Suprapubic skin (tissue), 4 donors: ENCODE measurements at regions not wholly inside any gene's neighbourhood (a gene's known extent, or its start where the extent isn't known, plus 50 kb on each side); places are given as distances from the start of the nearest gene placed in this dataset.

Experiments
- CTCF ChIP-seq, 2 donors: fragments of 200-600 bp in 1 of 2; fragments of 450-650 bp in 1 of 2; sonication (generic) in 1 of 2; IDR thresholded peaks; one replicate each; pipeline ENCODE4 v1.5.1; 2016 to 2019; ENCODE audit warnings: antibody characterized with exemption in 2 of 2, mild to moderate bottlenecking in 1 of 2, moderate library complexity in 1 of 2
- EP300 ChIP-seq: sonication (generic); formaldehyde crosslinking; IDR thresholded peaks from one replicate; pipeline ENCODE4 v1.6.1; 2017; ENCODE audit warnings: antibody characterized with exemption
- POLR2A ChIP-seq, 2 donors: fragments of 450-650 bp; IDR thresholded peaks; one replicate each; pipeline ENCODE4 v1.6.1; 2017; ENCODE audit warnings: antibody characterized with exemption in 2 of 2, mild to moderate bottlenecking in 2 of 2, moderate library complexity in 2 of 2
- POLR2AphosphoS5 ChIP-seq, 3 donors: sonication (generic); formaldehyde crosslinking; IDR thresholded peaks; one replicate each; pipeline ENCODE4 v1.6.1; 2017; ENCODE audit warnings: antibody characterized with exemption in 3 of 3

GRCh38 chr20:24783631-24784492 is 165.2 kb upstream of the CST7 start:
- no peak for TF ChIP-seq POLR2A (IDR thresholded peaks at IDR 0.05)
- no peak for TF ChIP-seq CTCF (IDR thresholded peaks at IDR 0.05)
- no peak for TF ChIP-seq POLR2AphosphoS5 (IDR thresholded peaks at IDR 0.05)
- TF ChIP-seq EP300 = no peak
